ENCODE measurements at regions not wholly inside any gene's neighbourhood (a gene's known extent, or its start where the extent isn't known, plus 50 kb on each side); places are given as distances from the start of the nearest gene placed in this dataset.

DNA sequence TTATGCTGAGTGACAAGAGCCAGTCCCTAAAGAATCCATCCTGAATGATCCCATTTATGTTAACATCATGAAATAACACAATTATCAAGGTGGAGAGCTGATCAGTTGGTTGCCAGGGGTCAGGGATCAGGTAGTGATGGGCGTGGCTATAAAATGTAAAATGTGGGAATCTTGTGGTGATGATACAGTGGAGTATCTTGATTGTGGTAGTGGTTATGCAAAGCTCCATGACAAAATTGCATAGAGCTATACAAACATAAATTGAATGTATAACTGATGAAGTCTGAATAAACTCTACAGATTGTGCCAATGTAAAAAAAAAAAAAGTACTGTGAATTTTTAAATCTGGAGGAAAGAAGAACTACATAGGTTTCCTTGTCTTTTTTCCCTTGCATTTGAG is 104.6 kb upstream of the SPATA31C2 start:
- no peak for TF ChIP-seq ZNF768 (tag by site-specific recombination; IDR thresholded peaks at IDR 0.05)
- TF ChIP-seq ZNF747 (tag by site-specific recombination; IDR thresholded peaks at IDR 0.05): no peak
- no peak for TF ChIP-seq ZNF292 (tag by site-specific recombination; IDR thresholded peaks at IDR 0.05; ENCODE audit: borderline replicate concordance, low read depth)
- TF ChIP-seq, protein P1, sequence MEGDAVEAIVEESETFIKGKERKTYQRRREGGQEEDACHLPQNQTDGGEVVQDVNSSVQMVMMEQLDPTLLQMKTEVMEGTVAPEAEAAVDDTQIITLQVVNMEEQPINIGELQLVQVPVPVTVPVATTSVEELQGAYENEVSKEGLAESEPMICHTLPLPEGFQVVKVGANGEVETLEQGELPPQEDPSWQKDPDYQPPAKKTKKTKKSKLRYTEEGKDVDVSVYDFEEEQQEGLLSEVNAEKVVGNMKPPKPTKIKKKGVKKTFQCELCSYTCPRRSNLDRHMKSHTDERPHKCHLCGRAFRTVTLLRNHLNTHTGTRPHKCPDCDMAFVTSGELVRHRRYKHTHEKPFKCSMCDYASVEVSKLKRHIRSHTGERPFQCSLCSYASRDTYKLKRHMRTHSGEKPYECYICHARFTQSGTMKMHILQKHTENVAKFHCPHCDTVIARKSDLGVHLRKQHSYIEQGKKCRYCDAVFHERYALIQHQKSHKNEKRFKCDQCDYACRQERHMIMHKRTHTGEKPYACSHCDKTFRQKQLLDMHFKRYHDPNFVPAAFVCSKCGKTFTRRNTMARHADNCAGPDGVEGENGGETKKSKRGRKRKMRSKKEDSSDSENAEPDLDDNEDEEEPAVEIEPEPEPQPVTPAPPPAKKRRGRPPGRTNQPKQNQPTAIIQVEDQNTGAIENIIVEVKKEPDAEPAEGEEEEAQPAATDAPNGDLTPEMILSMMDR (tag by site-specific recombination; IDR thresholded peaks at IDR 0.05): no peak
- TF ChIP-seq ZBTB20 (tag by site-specific recombination; IDR thresholded peaks at IDR 0.05): no peak

All from HEK293 (cell line).